ENCODE measurements at regions not wholly inside any gene's neighbourhood (a gene's known extent, or its start where the extent isn't known, plus 50 kb on each side); places are given as distances from the start of the nearest gene placed in this dataset.

DNA sequence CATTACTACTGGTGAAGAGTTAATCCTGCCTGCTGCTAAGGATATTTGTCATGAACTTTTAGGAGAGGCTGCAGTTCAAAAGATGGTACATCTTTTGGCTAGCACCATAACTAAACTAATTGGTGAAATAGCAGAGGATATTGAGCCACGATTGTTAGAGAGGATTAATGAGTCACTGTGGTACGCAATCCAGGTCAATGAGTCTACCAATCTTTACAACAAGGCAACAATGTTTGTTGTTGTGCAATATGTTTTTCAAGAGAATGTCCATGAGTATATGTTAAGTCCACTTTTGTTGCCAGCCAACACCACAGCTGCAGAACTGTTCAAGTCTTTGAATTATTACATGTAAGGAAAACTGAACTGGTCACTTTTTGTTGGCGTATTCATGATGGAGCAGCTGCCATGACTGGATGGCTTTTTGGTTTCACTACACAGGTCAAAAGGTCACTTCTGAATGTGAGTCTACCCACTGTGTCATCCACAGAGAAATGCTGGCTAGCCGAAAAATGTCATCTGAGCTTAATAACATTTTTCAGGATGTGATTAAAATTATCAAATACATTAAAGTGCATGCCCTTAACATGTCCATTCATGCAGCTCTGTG is 402.6 kb upstream of the KIF2B start:
- H3K79me2 ChIP-seq (ENCODE audit: insufficient read depth, low read length) = no peaks in the 10 kb centered on the region

DNA sequence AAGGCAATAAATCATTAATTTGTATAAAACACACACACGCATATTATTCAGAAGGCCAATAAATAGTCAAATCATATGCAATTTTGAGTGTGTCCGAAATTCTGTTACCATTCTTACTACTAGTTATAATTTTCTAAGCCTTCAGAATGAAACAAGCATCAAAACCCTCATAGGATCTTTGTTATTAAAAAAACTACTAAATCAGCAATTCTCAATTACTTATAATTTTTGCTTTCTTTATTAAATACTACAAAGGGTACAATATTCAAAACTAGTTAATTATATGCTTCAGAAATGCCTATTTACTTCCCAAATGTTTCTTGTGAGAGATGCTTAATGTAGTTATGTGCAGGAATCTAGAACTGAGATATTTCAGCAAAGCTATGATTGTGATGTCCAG is 413.1 kb upstream of the KIF2B start:
- Mint-ChIP-seq H3K27me3 (ENCODE audit: low read depth, unreplicated experiment) (no peaks in the 10 kb centered on the region), H3K9me3 (ENCODE audit: unreplicated experiment) (peaks cover 14% of the 10 kb centered on the region), H3K4me3 (ENCODE audit: unreplicated experiment) (no peak overlapping the region), H3K36me3 (ENCODE audit: low read depth, unreplicated experiment) (no peaks in the 10 kb centered on the region), H3K27ac (ENCODE audit: unreplicated experiment) (no peak overlapping the region), H3K4me1 (ENCODE audit: low read depth, unreplicated experiment) (no peaks in the 10 kb centered on the region)
- no peak overlapping the region for H2AFZ ChIP-seq (ENCODE audit: low read depth, low read length)
- no peaks in the 10 kb centered on the region for H3K9me3 ChIP-seq (ENCODE audit: insufficient read depth, low read depth, low read length)
- H3K36me3 ChIP-seq (ENCODE audit: insufficient read depth, low read length) = no peaks in the 10 kb centered on the region
- H3K4me2 ChIP-seq (ENCODE audit: low read length) = no peak overlapping the region
- TF ChIP-seq, protein P1, sequence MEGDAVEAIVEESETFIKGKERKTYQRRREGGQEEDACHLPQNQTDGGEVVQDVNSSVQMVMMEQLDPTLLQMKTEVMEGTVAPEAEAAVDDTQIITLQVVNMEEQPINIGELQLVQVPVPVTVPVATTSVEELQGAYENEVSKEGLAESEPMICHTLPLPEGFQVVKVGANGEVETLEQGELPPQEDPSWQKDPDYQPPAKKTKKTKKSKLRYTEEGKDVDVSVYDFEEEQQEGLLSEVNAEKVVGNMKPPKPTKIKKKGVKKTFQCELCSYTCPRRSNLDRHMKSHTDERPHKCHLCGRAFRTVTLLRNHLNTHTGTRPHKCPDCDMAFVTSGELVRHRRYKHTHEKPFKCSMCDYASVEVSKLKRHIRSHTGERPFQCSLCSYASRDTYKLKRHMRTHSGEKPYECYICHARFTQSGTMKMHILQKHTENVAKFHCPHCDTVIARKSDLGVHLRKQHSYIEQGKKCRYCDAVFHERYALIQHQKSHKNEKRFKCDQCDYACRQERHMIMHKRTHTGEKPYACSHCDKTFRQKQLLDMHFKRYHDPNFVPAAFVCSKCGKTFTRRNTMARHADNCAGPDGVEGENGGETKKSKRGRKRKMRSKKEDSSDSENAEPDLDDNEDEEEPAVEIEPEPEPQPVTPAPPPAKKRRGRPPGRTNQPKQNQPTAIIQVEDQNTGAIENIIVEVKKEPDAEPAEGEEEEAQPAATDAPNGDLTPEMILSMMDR (IDR thresholded peaks at IDR 0.05; ENCODE audit: insufficient read depth, low read depth, low read length) = no peak
- TF ChIP-seq EZH2 (IDR thresholded peaks at IDR 0.05; ENCODE audit: insufficient read depth, low read length) = no peak
- no peaks in the 10 kb centered on the region for H4K20me1 ChIP-seq (ENCODE audit: insufficient read depth, low read length)
- H3K4me3 ChIP-seq (ENCODE audit: insufficient read depth, low read depth, low read length) = no peak overlapping the region
- FAIRE-seq (no peak), DNase-seq (ENCODE audit: low read depth) (no peak)
- no peak overlapping the region for H3K27ac ChIP-seq (ENCODE audit: low read depth, low read length)
- H3K4me1 ChIP-seq (ENCODE audit: insufficient read depth, low read length) = no peaks in the 10 kb centered on the region
- no peak overlapping the region for H3K9ac ChIP-seq (ENCODE audit: low read length)
- H3K79me2 ChIP-seq (ENCODE audit: insufficient read depth, low read length) = no peaks in the 10 kb centered on the region
- H3K27me3 ChIP-seq (ENCODE audit: insufficient read depth, low read length) = no peaks in the 10 kb centered on the region

More for the DNA sequence above, 402.6 kb upstream of the KIF2B start:
- peaks cover 6% of the 10 kb centered on the region for H3K9me3 Mint-ChIP-seq (ENCODE audit: unreplicated experiment)
- H3K27me3 ChIP-seq (ENCODE audit: insufficient read depth, low read length) = no peaks in the 10 kb centered on the region
- no peak overlapping the region for H3K27ac Mint-ChIP-seq (ENCODE audit: unreplicated experiment)
- no peak for FAIRE-seq
- no peaks in the 10 kb centered on the region for H4K20me1 ChIP-seq (ENCODE audit: insufficient read depth, low read length)
- H3K27ac ChIP-seq (ENCODE audit: low read depth, low read length) = no peak overlapping the region
- H3K36me3 ChIP-seq (ENCODE audit: insufficient read depth, low read length) = no peaks in the 10 kb centered on the region
- no peaks in the 10 kb centered on the region for H3K4me1 ChIP-seq (ENCODE audit: insufficient read depth, low read length)
- TF ChIP-seq, protein P1 (IDR thresholded peaks at IDR 0.05; ENCODE audit: insufficient read depth, low read depth, low read length) = no peak
- no peak for TF ChIP-seq EZH2 (IDR thresholded peaks at IDR 0.05; ENCODE audit: insufficient read depth, low read length)
- H2AFZ ChIP-seq (ENCODE audit: low read depth, low read length) = no peak overlapping the region
- no peak overlapping the region for H3K4me3 Mint-ChIP-seq (ENCODE audit: unreplicated experiment)
- H3K36me3 Mint-ChIP-seq (ENCODE audit: low read depth, unreplicated experiment) = no peaks in the 10 kb centered on the region
- no peak overlapping the region for H3K4me2 ChIP-seq (ENCODE audit: low read length)
- no peaks in the 10 kb centered on the region for H3K4me1 Mint-ChIP-seq (ENCODE audit: low read depth, unreplicated experiment)
- H3K4me3 ChIP-seq (ENCODE audit: insufficient read depth, low read depth, low read length) = no peak overlapping the region
- no peaks in the 10 kb centered on the region for H3K9me3 ChIP-seq (ENCODE audit: insufficient read depth, low read depth, low read length)
- H3K9ac ChIP-seq (ENCODE audit: low read length) = no peak overlapping the region
- H3K27me3 Mint-ChIP-seq (ENCODE audit: low read depth, unreplicated experiment) = no peaks in the 10 kb centered on the region
- DNase-seq (ENCODE audit: low read depth) = no peak

DNA sequence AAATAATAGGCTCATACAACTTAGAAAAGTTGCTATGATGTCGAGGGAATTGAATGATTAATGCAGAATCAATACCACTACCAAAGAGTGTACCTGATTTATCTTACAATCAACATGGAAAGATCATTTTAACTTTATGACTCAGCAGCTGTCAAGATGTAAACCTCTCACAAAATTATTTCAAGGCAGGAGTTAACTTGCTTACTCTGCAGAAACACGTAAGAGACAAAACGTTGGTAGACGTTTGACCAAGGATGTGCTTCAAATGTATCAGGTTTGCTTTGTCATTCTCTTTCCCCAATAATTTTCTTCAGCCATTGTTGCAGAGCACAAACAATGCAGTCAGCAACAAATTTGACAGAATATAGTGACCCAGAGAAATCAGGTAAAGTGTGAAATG is 415.8 kb upstream of the KIF2B start:
- no peak overlapping the region for H2AFZ ChIP-seq (ENCODE audit: low read depth, low read length)
- no peak overlapping the region for H3K4me2 ChIP-seq (ENCODE audit: low read length)
- H3K4me3 ChIP-seq (ENCODE audit: insufficient read depth, low read depth, low read length) = no peak overlapping the region
- Mint-ChIP-seq H3K36me3 (ENCODE audit: low read depth, unreplicated experiment) (no peaks in the 10 kb centered on the region), H3K27me3 (ENCODE audit: low read depth, unreplicated experiment) (no peaks in the 10 kb centered on the region), H3K27ac (ENCODE audit: unreplicated experiment) (no peak overlapping the region), H3K4me3 (ENCODE audit: unreplicated experiment) (no peak overlapping the region), H3K9me3 (ENCODE audit: unreplicated experiment) (peaks cover 11% of the 10 kb centered on the region), H3K4me1 (ENCODE audit: low read depth, unreplicated experiment) (no peaks in the 10 kb centered on the region)
- H3K4me1 ChIP-seq (ENCODE audit: insufficient read depth, low read length) = no peaks in the 10 kb centered on the region
- H3K36me3 ChIP-seq (ENCODE audit: insufficient read depth, low read length) = no peaks in the 10 kb centered on the region
- no peaks in the 10 kb centered on the region for H3K79me2 ChIP-seq (ENCODE audit: insufficient read depth, low read length)
- TF ChIP-seq EZH2 (IDR thresholded peaks at IDR 0.05; ENCODE audit: insufficient read depth, low read length) = no peak
- TF ChIP-seq, protein P1 (IDR thresholded peaks at IDR 0.05; ENCODE audit: insufficient read depth, low read depth, low read length) = no peak
- no peak for FAIRE-seq
- peaks cover 5% of the 10 kb centered on the region for H3K9me3 ChIP-seq (ENCODE audit: insufficient read depth, low read depth, low read length)
- DNase-seq (ENCODE audit: low read depth) = no peak
- H3K9ac ChIP-seq (ENCODE audit: low read length) = no peak overlapping the region
- no peaks in the 10 kb centered on the region for H4K20me1 ChIP-seq (ENCODE audit: insufficient read depth, low read length)
- no peaks in the 10 kb centered on the region for H3K27me3 ChIP-seq (ENCODE audit: insufficient read depth, low read length)
- H3K27ac ChIP-seq (ENCODE audit: low read depth, low read length) = no peak overlapping the region

All from astrocyte (in vitro differentiated cells and primary cell).